Esophagus squamous epithelium (tissue), 4 donors: ENCODE measurements at regions not wholly inside any gene's neighbourhood (a gene's known extent, or its start where the extent isn't known, plus 50 kb on each side); places are given as distances from the start of the nearest gene placed in this dataset.

Experiments used
- POLR2A ChIP-seq, 4 donors: fragments of 450-650 bp; IDR thresholded peaks; one replicate each; pipeline ENCODE4 v1.6.1; 2017; ENCODE audit warnings: antibody characterized with exemption in 4 of 4, mild to moderate bottlenecking in 4 of 4, moderate library complexity in 3 of 4
- TF ChIP-seq, protein P1 (sequence below), 6 experiments: fragments of 450-650 bp in 4 of 6; fragments of 200-600 bp in 2 of 6; sonication (generic) in 2 of 6; IDR thresholded peaks; one replicate each; pipeline ENCODE4 v1.5.1; 2016 to 2019; ENCODE audit warnings: antibody characterized with exemption in 6 of 6, mild to moderate bottlenecking in 4 of 6, moderate library complexity in 4 of 6

DNA sequence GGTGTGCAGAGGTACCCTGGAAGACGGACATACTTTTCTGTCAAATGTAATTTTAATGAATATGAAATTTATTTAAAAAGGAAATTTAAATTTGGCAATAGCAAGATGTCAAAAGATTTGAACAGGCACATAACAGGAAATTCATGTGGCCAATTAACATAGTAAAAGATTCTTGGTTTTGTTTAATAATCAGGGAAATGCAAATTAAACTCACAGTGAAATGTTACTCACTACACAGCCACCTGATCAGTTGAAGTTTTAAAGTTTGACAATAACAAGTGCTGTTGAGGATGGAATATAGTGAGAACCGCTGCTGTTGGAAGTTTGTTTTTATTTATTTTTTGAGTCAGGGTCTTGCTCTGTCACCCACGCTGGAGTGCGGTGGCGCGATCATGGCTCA lies 63.9 kb downstream of the TEX35 start:
- TF ChIP-seq POLR2A (IDR thresholded peaks at IDR 0.05), result no peak
- TF ChIP-seq, protein P1, sequence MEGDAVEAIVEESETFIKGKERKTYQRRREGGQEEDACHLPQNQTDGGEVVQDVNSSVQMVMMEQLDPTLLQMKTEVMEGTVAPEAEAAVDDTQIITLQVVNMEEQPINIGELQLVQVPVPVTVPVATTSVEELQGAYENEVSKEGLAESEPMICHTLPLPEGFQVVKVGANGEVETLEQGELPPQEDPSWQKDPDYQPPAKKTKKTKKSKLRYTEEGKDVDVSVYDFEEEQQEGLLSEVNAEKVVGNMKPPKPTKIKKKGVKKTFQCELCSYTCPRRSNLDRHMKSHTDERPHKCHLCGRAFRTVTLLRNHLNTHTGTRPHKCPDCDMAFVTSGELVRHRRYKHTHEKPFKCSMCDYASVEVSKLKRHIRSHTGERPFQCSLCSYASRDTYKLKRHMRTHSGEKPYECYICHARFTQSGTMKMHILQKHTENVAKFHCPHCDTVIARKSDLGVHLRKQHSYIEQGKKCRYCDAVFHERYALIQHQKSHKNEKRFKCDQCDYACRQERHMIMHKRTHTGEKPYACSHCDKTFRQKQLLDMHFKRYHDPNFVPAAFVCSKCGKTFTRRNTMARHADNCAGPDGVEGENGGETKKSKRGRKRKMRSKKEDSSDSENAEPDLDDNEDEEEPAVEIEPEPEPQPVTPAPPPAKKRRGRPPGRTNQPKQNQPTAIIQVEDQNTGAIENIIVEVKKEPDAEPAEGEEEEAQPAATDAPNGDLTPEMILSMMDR (IDR thresholded peaks at IDR 0.05), result no peak
